ENCODE measurements at regions not wholly inside any gene's neighbourhood (a gene's known extent, or its start where the extent isn't known, plus 50 kb on each side); places are given as distances from the start of the nearest gene placed in this dataset.

- no peak for TF ChIP-seq POLR2A (IDR thresholded peaks at IDR 0.05; ENCODE audit: low read depth, low read length)
- TF ChIP-seq TAF1 (IDR thresholded peaks at IDR 0.05; ENCODE audit: borderline replicate concordance, low read depth, low read length), result no peak
- no peak for TF ChIP-seq POLR2AphosphoS5 (IDR thresholded peaks at IDR 0.05; ENCODE audit: low read depth, low read length)
Observed at GRCh38 chr6:77263003-77263402, 200.3 kb downstream of the HTR1B start.
